GM18507 (cell line): ENCODE measurements at regions not wholly inside any gene's neighbourhood (a gene's known extent, or its start where the extent isn't known, plus 50 kb on each side); places are given as distances from the start of the nearest gene placed in this dataset.

Experiments
- DNase-seq: peaks from one replicate; pipeline ENCODE4 v3.0.0; 2011; ENCODE audit warnings: low read depth; ENCODE audit not compliant: insufficient read length; ENCODE audit errors: extremely low spot score
- FAIRE-seq: peaks from 2 replicates; lab custom pipeline; 2011; peaks lifted over from hg19 to GRCh38; lab: Jason Lieb, UNC

GRCh38 chr1:191085121-191085520 is 607.5 kb upstream of the BRINP3 start:
- FAIRE-seq = no peak
- DNase-seq = no peak

GRCh38 chr1:191086910-191087309 is 609.2 kb upstream of the BRINP3 start:
- FAIRE-seq (no peak), DNase-seq (no peak)

- no peak for FAIRE-seq
- DNase-seq = no peak
Measured at GRCh38 chr1:191096405-191096804, 618.7 kb upstream of the BRINP3 start.

DNA sequence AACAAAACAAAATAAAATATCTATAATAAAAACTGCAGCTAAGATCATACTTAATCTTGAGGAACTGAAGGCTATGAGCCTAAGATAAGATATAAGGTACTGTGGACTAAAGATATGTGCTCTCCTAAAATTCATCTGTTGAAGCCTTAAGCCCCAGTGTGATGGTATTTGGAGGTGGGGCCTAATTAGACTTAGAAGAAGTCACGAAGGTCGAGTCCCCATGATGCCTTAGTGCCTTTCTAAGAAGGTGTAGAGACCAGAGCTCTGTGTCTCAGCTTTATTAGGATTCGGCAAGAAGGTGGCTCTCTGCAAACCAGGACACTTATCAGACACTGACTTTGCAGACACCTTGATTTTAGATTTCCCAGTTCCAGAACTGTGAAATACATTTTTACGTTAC is 622.0 kb upstream of the BRINP3 start:
- DNase-seq (no peak), FAIRE-seq (no peak)

- FAIRE-seq (no peak), DNase-seq (no peak)
Measured at GRCh38 chr1:191101960-191102359, 624.3 kb upstream of the BRINP3 start.

GRCh38 chr1:191125950-191126349 is 648.3 kb upstream of the BRINP3 start:
- no peak for FAIRE-seq

DNA sequence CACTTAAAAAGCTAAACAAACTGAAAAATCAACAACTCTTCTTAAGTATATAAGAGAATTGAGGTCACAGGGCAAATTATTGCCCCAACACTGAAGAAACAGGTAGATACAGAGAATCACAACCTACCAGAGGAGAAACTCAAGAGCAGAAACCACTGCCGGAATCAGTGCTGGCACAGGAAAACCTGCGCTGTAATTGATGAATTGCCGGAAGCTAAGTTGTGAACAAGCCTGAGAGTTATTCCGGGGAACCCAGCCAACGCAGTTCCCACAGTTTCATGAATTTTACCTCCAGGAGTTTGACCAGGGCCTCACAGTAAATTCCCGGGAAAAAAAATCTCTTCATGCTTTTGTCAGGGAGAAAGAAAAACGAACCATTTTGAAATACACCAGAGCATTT is 657.1 kb upstream of the BRINP3 start:
- FAIRE-seq = no peak
- DNase-seq = no peak

More at GRCh38 chr1:191125950-191126349, 648.3 kb upstream of the BRINP3 start:
- DNase-seq = no peak

DNA sequence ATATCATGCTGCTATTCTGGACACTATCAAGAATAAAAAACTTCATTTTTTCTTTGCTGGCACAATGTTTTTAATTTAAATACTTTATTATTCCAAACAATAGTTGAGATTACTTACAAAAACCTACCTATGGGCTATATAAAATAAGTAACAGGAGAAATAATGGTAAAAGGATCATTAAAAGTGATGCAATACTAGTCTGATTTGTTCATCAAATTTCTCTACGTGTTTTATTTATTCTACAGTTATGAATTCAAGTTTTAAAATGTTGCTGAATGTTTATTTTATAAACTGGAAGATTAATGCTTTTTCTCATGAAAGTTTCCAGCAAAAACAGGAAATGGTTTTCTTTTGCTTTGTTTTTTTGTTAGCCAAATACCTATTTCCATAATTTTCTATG is 662.4 kb upstream of the BRINP3 start:
- DNase-seq = no peak
- FAIRE-seq = no peak

GRCh38 chr1:191142748-191143147 is 665.1 kb upstream of the BRINP3 start:
- no peak for FAIRE-seq
- no peak for DNase-seq

DNA sequence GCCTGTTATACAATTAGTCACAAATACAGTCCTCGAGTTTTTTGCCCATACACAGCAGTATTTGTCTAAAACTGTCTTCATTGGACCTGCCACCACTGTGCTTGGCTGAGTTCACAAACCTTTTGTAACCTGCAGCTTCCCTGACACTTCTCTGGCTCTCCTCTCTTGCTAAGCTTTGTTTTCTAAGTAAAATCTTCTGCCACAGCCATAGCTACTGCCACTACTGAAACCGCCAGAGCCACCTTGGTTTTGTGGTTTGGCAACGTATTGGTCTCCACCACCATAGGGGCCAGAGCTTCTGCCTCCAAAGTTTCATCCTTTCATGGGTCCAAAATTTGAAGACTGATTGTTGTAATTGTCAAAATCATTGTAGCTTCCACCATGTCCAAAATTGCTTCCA is 668.2 kb upstream of the BRINP3 start:
- no peak for FAIRE-seq
- DNase-seq = no peak

DNA sequence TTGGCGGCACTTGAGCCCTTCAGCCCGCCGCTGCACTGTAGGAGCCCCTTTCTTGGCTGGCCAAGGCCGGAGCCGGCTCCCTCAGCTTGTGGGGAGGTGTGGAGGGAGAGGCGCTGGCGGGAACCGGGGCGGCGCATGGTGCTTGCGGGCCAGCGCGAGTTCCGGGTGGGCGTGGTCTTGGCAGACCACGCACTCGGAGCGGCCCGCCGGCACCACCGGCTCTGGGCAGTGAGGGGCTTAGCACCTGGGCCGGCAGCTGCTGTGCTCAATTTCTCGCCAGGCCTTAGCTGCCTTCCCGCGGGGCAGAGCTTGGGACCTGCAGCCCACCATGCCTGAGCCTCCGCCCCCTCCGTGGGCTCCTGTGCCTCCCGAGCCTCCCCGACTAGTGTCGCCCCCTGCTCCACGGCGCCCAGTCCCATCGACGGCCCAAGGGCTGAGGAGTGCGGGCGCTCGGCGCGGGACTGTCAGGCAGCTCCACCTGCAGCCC is 673.7 kb upstream of the BRINP3 start:
- DNase-seq (no peak), FAIRE-seq (no peak)

- FAIRE-seq = no peak
- no peak for DNase-seq
Measured at GRCh38 chr1:191152776-191153175, 675.1 kb upstream of the BRINP3 start.

DNA sequence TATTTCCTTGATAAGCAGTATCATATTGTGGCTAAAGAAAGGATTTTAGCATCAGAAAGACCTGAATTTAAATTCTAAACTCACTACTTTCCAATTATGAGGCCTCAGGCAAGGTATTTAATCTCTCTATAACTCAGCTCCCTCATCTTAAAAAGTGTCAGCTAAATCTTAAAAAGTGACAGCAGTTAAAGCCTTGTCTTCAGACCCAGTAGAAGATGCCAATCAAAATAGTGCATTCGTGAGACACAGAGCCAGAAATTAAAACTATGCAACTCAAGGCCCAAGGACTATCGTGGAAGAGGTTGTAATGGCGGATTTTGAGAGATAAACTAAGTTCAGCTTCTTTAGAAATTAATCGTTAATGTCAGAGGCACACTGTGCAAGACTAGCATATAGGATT is 677.5 kb upstream of the BRINP3 start:
- FAIRE-seq (no peak), DNase-seq (no peak)

- FAIRE-seq = no peak
- DNase-seq = no peak
Measured at GRCh38 chr1:191160837-191161236, 683.2 kb upstream of the BRINP3 start.

- FAIRE-seq (no peak), DNase-seq (no peak)
Measured at GRCh38 chr1:191162762-191163161, 685.1 kb upstream of the BRINP3 start.

DNA sequence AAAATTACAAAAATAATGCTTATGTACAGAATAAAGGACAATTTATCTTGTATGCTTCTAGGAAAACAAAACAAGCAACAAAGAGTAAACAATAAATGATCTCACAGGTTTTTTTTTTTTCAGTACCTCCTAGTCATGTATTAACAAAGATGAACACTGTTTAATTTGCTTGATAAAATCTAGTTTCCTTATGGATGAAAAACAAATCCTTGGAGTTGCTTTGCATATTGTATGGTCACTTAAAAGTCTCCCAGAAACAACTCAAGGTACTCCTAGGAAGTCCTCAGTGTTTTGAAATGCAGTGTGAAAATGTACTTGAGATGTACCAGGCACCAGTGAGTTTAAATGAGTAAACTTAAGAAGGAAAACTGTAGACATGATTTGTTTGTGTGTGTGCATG is 686.0 kb upstream of the BRINP3 start:
- DNase-seq (no peak), FAIRE-seq (no peak)

DNA sequence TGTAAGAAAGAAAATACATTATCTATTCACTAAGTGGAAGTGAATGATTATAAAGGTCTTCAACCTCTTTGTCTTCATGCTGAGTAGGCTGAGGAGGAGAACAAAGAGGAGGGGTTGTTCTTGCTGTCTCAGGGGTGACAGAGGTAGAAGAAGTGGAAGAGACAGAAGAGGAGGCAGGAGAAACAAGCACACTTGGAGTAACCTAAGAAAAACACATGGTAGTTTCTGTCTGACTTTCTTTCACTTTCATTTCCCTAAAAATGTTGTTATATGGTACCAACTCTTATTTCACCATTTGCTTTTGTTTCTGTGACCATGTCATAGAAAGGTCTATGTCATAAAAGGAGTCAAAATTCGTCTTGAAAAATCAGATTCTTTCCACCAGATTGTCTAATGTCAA is 696.6 kb upstream of the BRINP3 start:
- FAIRE-seq (peak; percentile 95), DNase-seq (peak; percentile 3)

DNA sequence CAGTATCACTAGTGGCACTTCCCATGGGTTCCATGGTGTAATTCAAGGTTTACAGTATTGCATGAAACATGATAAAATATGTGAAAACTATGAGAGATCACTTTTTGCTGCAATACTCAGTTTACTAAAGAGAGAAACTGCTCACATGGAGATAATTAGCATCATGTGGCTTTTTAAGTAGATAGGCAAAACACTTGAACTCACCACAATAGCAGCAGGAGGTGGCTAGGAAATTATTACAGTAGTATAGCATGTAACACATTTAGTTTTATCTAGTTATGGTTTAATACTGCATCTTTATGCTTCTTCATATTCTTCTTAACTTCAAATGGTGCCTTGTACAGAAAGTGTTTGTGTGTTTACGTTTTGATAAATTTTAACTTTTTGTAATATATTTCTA is 698.5 kb upstream of the BRINP3 start:
- no peak for FAIRE-seq
- DNase-seq = no peak

DNA sequence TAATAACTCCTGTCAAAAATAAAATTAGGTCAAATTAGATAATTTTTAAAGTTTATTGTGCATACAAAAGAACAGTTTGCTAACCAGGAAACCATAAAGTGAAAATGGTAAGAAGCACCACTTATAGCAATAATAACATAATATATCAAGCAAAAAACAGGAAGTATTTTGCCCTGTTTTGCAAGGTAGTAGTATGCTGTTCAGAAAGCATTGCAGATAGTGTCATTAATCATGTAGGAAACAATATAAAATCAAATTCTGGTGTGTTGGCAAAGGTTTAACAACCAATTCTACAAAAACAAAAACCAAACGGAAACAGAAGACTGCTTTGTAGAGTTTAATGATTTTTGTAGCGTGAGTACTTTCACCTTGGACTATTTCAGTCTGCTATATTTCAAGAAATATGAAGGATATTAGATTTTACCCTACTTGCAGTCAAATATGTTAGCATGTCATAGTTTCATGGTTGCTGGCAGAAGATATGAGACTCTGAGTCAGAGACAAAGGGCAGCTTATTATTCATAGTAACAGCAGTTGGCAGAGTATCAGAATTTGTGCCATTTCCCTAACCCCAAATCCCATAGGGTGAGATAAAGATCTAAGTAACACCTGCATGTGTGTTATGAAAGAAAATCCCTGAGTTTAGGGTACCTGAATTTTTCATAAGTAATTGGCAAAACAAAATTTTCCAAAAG is 729.0 kb upstream of the BRINP3 start:
- no peak for FAIRE-seq
- no peak for DNase-seq

DNA sequence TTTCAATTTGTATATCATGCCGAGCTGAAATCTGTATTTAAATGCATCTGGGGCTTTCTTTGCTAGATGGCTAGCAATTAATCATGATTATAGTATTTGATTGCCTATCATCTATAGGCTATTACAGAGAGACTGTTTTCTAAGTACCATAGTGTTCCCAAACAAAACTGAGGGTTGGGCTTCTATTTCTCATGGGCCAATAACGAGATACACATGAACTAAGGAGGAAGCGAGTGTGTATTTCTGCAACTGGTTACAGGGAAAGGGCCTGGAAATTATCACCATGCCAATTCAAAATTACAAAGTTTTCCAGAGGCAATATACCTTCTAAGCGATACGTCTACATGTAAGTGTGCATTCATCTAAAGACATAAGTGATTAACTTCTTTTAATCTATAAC is 744.5 kb upstream of the BRINP3 start:
- DNase-seq = no peak
- FAIRE-seq = no peak

DNA sequence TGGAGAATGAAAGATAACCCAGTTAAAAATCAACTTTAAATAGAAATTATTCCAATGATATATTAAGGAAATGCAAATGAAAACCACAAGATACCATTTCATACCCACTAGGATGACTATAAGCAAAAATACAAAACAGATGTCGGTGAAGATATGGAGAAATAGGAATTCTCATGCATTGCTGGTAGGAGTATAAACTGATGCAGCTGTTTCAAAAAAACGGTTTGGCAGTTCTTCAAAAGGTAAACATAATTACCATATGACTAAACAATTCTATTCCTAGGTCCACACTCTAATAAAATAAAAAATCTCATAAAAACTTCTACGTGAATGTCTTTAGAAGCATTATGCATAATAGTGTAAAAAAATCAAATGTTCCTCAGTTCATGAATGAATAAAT is 763.3 kb upstream of the BRINP3 start:
- DNase-seq = no peak

More for the DNA sequence above, 763.3 kb upstream of the BRINP3 start:
- no peak for FAIRE-seq
